ENCODE measurements at regions not wholly inside any gene's neighbourhood (a gene's known extent, or its start where the extent isn't known, plus 50 kb on each side); places are given as distances from the start of the nearest gene placed in this dataset.
"Not testable (repeated sequence)": the region's sequence is repeated elsewhere in the genome, so short reads cannot be mapped to it uniquely, and the experiment has no call there.

GRCh38 chr13:63842102-63842501 lies 2426.5 kb upstream of the PCDH20 start:
- no peak for DNase-seq (ENCODE audit: low read depth in 2 of 2)

- no peak for DNase-seq (ENCODE audit: low read depth in 2 of 2)
Measured at GRCh38 chr13:63840551-63841421, 2425.1 kb upstream of the PCDH20 start.

- no peak for DNase-seq (ENCODE audit: low read depth in 2 of 2)
Measured at GRCh38 chr13:63838366-63839110, 2422.9 kb upstream of the PCDH20 start.

- not testable (repeated sequence) for DNase-seq (ENCODE audit: low read depth in 2 of 2)
Measured at GRCh38 chr13:63837701-63838100, 2422.1 kb upstream of the PCDH20 start.

- not testable (repeated sequence) for DNase-seq (ENCODE audit: low read depth in 2 of 2)
Measured at GRCh38 chr13:63829609-63830008, 2414.0 kb upstream of the PCDH20 start.

GRCh38 chr13:63821785-63822184 lies 2406.1 kb upstream of the PCDH20 start:
- not testable (repeated sequence) for DNase-seq (ENCODE audit: low read depth in 2 of 2)

GRCh38 chr13:63811428-63812004 lies 2395.9 kb upstream of the PCDH20 start:
- not testable (repeated sequence) for DNase-seq (ENCODE audit: low read depth in 2 of 2)

GRCh38 chr13:63791134-63791533 lies 2375.5 kb upstream of the PCDH20 start:
- not testable (repeated sequence) for DNase-seq (ENCODE audit: low read depth in 2 of 2)

- no peak for DNase-seq (ENCODE audit: low read depth in 2 of 2)
Measured at GRCh38 chr13:63774133-63774532, 2358.5 kb upstream of the PCDH20 start.

- no peak for DNase-seq (ENCODE audit: low read depth in 2 of 2)
Measured at GRCh38 chr13:63773476-63773875, 2357.8 kb upstream of the PCDH20 start.

GRCh38 chr13:63757683-63758082 lies 2342.0 kb upstream of the PCDH20 start:
- DNase-seq (ENCODE audit: low read depth in 2 of 2), result not testable (repeated sequence)

- not testable (repeated sequence) for DNase-seq (ENCODE audit: low read depth in 2 of 2)
Measured at GRCh38 chr13:63749857-63750256, 2334.2 kb upstream of the PCDH20 start.

GRCh38 chr13:63741814-63742101 lies 2326.1 kb upstream of the PCDH20 start:
- not testable (repeated sequence) for DNase-seq (ENCODE audit: low read depth in 2 of 2)

- DNase-seq (ENCODE audit: low read depth in 2 of 2), result no peak
Measured at GRCh38 chr13:63741029-63741813, 2325.6 kb upstream of the PCDH20 start.

GRCh38 chr13:63739112-63739735 lies 2323.6 kb upstream of the PCDH20 start:
- not testable (repeated sequence) for DNase-seq (ENCODE audit: low read depth in 2 of 2)

GRCh38 chr13:63737418-63737817 lies 2321.8 kb upstream of the PCDH20 start:
- no peak for DNase-seq (ENCODE audit: low read depth in 2 of 2)

GRCh38 chr13:63731896-63732295 lies 2316.2 kb upstream of the PCDH20 start:
- DNase-seq (ENCODE audit: low read depth in 2 of 2), result no peak

GRCh38 chr13:63712159-63712558 lies 2296.5 kb upstream of the PCDH20 start:
- not testable (repeated sequence) for DNase-seq (ENCODE audit: low read depth in 2 of 2)

- DNase-seq (ENCODE audit: low read depth in 2 of 2), result no peak
Measured at GRCh38 chr13:63706751-63707150, 2291.1 kb upstream of the PCDH20 start.

GRCh38 chr13:63704521-63704920 lies 2288.9 kb upstream of the PCDH20 start:
- DNase-seq (ENCODE audit: low read depth in 2 of 2), result no peak

GRCh38 chr13:63700350-63700749 lies 2284.7 kb upstream of the PCDH20 start:
- DNase-seq (ENCODE audit: low read depth in 2 of 2), result no peak

Data from fibroblast of skin of left quadriceps (primary cell).